ENCODE measurements at regions not wholly inside any gene's neighbourhood (a gene's known extent, or its start where the extent isn't known, plus 50 kb on each side); places are given as distances from the start of the nearest gene placed in this dataset.
A peak's percentile ranks its signal among the peaks of the same experiment; 100 is the strongest.

- Histone ChIP-seq H3K27me3 (ENCODE audit: control insufficient read depth, insufficient read depth, low read length) (no peaks in the 10 kb centered on the region), H3K4me3 (ENCODE audit: low read depth, low read length) (no peak overlapping the region), H3K9me3 (ENCODE audit: control insufficient read depth, insufficient read depth, low read length) (no peaks in the 10 kb centered on the region), H3K27ac (ENCODE audit: low read depth, low read length) (no peak overlapping the region)
- DNase-seq (ENCODE audit: low read depth, low spot score) = no peak
- ChIA-PET POLR2A (no interaction called here), CTCF (no interaction called here)
- no peak for TF ChIP-seq CTCF (IDR thresholded peaks at IDR 0.05; ENCODE audit: low read depth, low read length)
Observed at GRCh38 chr5:30523061-30523460, 670.4 kb upstream of the CDH6 start.

- POLR2A ChIA-PET = no interaction called here
- H3K9me3 ChIP-seq (ENCODE audit: control insufficient read depth, insufficient read depth, low read length) = no peaks in the 10 kb centered on the region
- no peak for TF ChIP-seq CTCF (IDR thresholded peaks at IDR 0.05; ENCODE audit: low read depth, low read length)
- peak; percentile 4 for DNase-seq (ENCODE audit: low read depth, low spot score)
- no peak overlapping the region for H3K4me3 ChIP-seq (ENCODE audit: low read depth, low read length)
- no peak overlapping the region for H3K27ac ChIP-seq (ENCODE audit: low read depth, low read length)
- CTCF ChIA-PET = no interaction called here
- H3K27me3 ChIP-seq (ENCODE audit: control insufficient read depth, insufficient read depth, low read length) = no peaks in the 10 kb centered on the region
Observed at GRCh38 chr5:30505014-30505886, 688.2 kb upstream of the CDH6 start.

GRCh38 chr5:30502277-30502676 is 691.2 kb upstream of the CDH6 start:
- no peak overlapping the region for H3K4me3 ChIP-seq (ENCODE audit: low read depth, low read length)
- ChIA-PET CTCF (interaction anchor here (0.8 kb wide), 1 partner anchor 730 kb away, joined by 3 read pairs; no protein-coding TSS in a partner anchor), POLR2A (no interaction called here)
- TF ChIP-seq CTCF (IDR thresholded peaks at IDR 0.05; ENCODE audit: low read depth, low read length) = no peak
- H3K27me3 ChIP-seq (ENCODE audit: control insufficient read depth, insufficient read depth, low read length) = no peaks in the 10 kb centered on the region
- H3K9me3 ChIP-seq (ENCODE audit: control insufficient read depth, insufficient read depth, low read length) = no peaks in the 10 kb centered on the region
- no peak overlapping the region for H3K27ac ChIP-seq (ENCODE audit: low read depth, low read length)
- DNase-seq (ENCODE audit: low read depth, low spot score) = no peak

GRCh38 chr5:30501065-30501464 is 692.4 kb upstream of the CDH6 start:
- H3K4me3 ChIP-seq (ENCODE audit: low read depth, low read length) = no peak overlapping the region
- ChIA-PET POLR2A (no interaction called here), CTCF (no interaction called here)
- no peak overlapping the region for H3K27ac ChIP-seq (ENCODE audit: low read depth, low read length)
- DNase-seq (ENCODE audit: low read depth, low spot score) = no peak
- no peak for TF ChIP-seq CTCF (IDR thresholded peaks at IDR 0.05; ENCODE audit: low read depth, low read length)
- H3K27me3 ChIP-seq (ENCODE audit: control insufficient read depth, insufficient read depth, low read length) = no peaks in the 10 kb centered on the region
- H3K9me3 ChIP-seq (ENCODE audit: control insufficient read depth, insufficient read depth, low read length) = no peaks in the 10 kb centered on the region

GRCh38 chr5:30500513-30500912 is 693.0 kb upstream of the CDH6 start:
- ChIA-PET CTCF (no interaction called here), POLR2A (no interaction called here)
- TF ChIP-seq CTCF (IDR thresholded peaks at IDR 0.05; ENCODE audit: low read depth, low read length) = no peak

More at GRCh38 chr5:30500513-30500912, 693.0 kb upstream of the CDH6 start:
- Histone ChIP-seq H3K27ac (ENCODE audit: low read depth, low read length) (no peak overlapping the region), H3K4me3 (ENCODE audit: low read depth, low read length) (no peak overlapping the region), H3K9me3 (ENCODE audit: control insufficient read depth, insufficient read depth, low read length) (no peaks in the 10 kb centered on the region), H3K27me3 (ENCODE audit: control insufficient read depth, insufficient read depth, low read length) (no peaks in the 10 kb centered on the region)
- no peak for DNase-seq (ENCODE audit: low read depth, low spot score)
